HG03175 (cell line): ENCODE measurements at regions not wholly inside any gene's neighbourhood (a gene's known extent, or its start where the extent isn't known, plus 50 kb on each side); places are given as distances from the start of the nearest gene placed in this dataset.
A peak's percentile ranks its signal among the peaks of the same experiment; 100 is the strongest.
"Not testable (repeated sequence)": the region's sequence is repeated elsewhere in the genome, so short reads cannot be mapped to it uniquely, and the experiment has no call there.

ENCODE experiments used
- ATAC-seq: cut with Tn5 transposase; IDR thresholded peaks from one replicate; pipeline ENCODE4 v1.9.1; 2021; ENCODE audit warnings: mild to moderate bottlenecking, moderate library complexity; ENCODE audit not compliant: unreplicated experiment

GRCh38 chr1:101185421-101185820, 51.4 kb upstream of the S1PR1 start:
- ATAC-seq: no peak

- ATAC-seq: no peak
Observed at GRCh38 chr1:101183388-101183699, 53.5 kb upstream of the S1PR1 start.

GRCh38 chr1:101182627-101183387, 54.0 kb upstream of the S1PR1 start:
- ATAC-seq: no peak

- ATAC-seq: no peak
Observed at GRCh38 chr1:101181930-101182329, 54.9 kb upstream of the S1PR1 start.

- peak; percentile 92 for ATAC-seq
Observed at GRCh38 chr1:101178688-101179491, 57.9 kb upstream of the S1PR1 start.

- ATAC-seq: no peak
Observed at GRCh38 chr1:101178341-101178687, 58.5 kb upstream of the S1PR1 start.

- ATAC-seq: no peak
Observed at GRCh38 chr1:101175886-101176285, 60.9 kb upstream of the S1PR1 start.

- ATAC-seq: no peak
Observed at GRCh38 chr1:101175466-101175865, 61.4 kb upstream of the S1PR1 start.

- no peak for ATAC-seq
Observed at GRCh38 chr1:101174722-101175121, 62.1 kb upstream of the S1PR1 start.

GRCh38 chr1:101174298-101174697, 62.5 kb upstream of the S1PR1 start:
- not testable (repeated sequence) for ATAC-seq

GRCh38 chr1:101170506-101171050, 66.2 kb upstream of the S1PR1 start:
- ATAC-seq: no peak

- peak; percentile 81 for ATAC-seq
Observed at GRCh38 chr1:101167891-101168290, 68.9 kb upstream of the S1PR1 start.

GRCh38 chr1:101166583-101167120, 70.2 kb upstream of the S1PR1 start:
- ATAC-seq: no peak

- no peak for ATAC-seq
Observed at GRCh38 chr1:101165954-101166353, 70.9 kb upstream of the S1PR1 start.

- ATAC-seq: no peak
Observed at GRCh38 chr1:101165532-101165931, 71.3 kb upstream of the S1PR1 start.

- no peak for ATAC-seq
Observed at GRCh38 chr1:101164776-101165175, 72.0 kb upstream of the S1PR1 start.

- no peak for ATAC-seq
Observed at GRCh38 chr1:101162736-101163735, 73.8 kb upstream of the S1PR1 start.

- ATAC-seq: no peak
Observed at GRCh38 chr1:101162300-101162699, 74.5 kb upstream of the S1PR1 start.

- ATAC-seq: no peak
Observed at GRCh38 chr1:101161619-101162018, 75.2 kb upstream of the S1PR1 start.

GRCh38 chr1:101158424-101158823, 78.4 kb upstream of the S1PR1 start:
- peak; percentile 73 for ATAC-seq

- no peak for ATAC-seq
Observed at GRCh38 chr1:101154547-101154946, 82.3 kb upstream of the S1PR1 start.
